Transverse colon (tissue), 4 donors: ENCODE measurements at regions not wholly inside any gene's neighbourhood (a gene's known extent, or its start where the extent isn't known, plus 50 kb on each side); places are given as distances from the start of the nearest gene placed in this dataset.

Source experiments
- DNase-seq: peaks from one replicate; pipeline ENCODE4 v3.0.0-alpha.2; 2019
- H3K27ac ChIP-seq, 4 donors: fragments of 200-600 bp; sonication (generic); 2 replicates each; pipeline ENCODE4 v1.5.1; 2016 to 2018; ENCODE audit warnings: inconsistent platforms in 4 of 4
- H3K27me3 ChIP-seq: fragments of 200-600 bp; sonication (generic); 2 replicates; pipeline ENCODE4 v1.5.1; 2017; ENCODE audit warnings: inconsistent platforms
- H3K36me3 ChIP-seq, 4 donors: fragments of 200-600 bp; sonication (generic); 2 replicates each; pipeline ENCODE4 v1.5.1; 2017 to 2019; ENCODE audit warnings: inconsistent platforms in 4 of 4
- H3K4me1 ChIP-seq, 4 donors: fragments of 200-600 bp; sonication (generic); 2 replicates each; pipeline ENCODE4 v1.5.1; 2017 to 2020; ENCODE audit warnings: inconsistent platforms in 4 of 4
- H3K4me3 ChIP-seq, 4 donors: fragments of 200-600 bp; sonication (generic); 1 replicate in 1 of 4; 2 replicates in 3 of 4; pipeline versions ENCODE4 v1.5.1 to v1.6.1; 2017 to 2019; ENCODE audit warnings: inconsistent platforms in 4 of 4
- H3K9me3 ChIP-seq, 2 donors: fragments of 200-600 bp; sonication (generic); 2 replicates each; pipeline ENCODE4 v1.5.1; 2017 to 2019; ENCODE audit warnings: inconsistent platforms in 2 of 2
- CTCF ChIP-seq, 5 experiments: fragments of 200-600 bp in 3 of 5; fragments of 450-650 bp in 2 of 5; sonication (generic) in 3 of 5; IDR thresholded peaks; 1 replicate in 2 of 5; 2 replicates in 3 of 5; pipeline ENCODE4 v1.5.1; 2016 to 2017; ENCODE audit warnings: antibody characterized with exemption in 5 of 5, inconsistent platforms in 3 of 5, mild to moderate bottlenecking in 2 of 5, moderate library complexity in 1 of 5
- EP300 ChIP-seq: sonication (generic); formaldehyde crosslinking; IDR thresholded peaks from one replicate; pipeline ENCODE4 v1.6.1; 2017; ENCODE audit warnings: antibody characterized with exemption, low read depth
- POLR2A ChIP-seq: fragments of 450-650 bp; IDR thresholded peaks from one replicate; pipeline ENCODE4 v1.6.1; 2016; ENCODE audit warnings: antibody characterized with exemption, mild to moderate bottlenecking, moderate library complexity
- POLR2AphosphoS5 ChIP-seq, 3 donors: sonication (generic); formaldehyde crosslinking; IDR thresholded peaks; one replicate each; pipeline ENCODE4 v1.6.1; 2016; ENCODE audit warnings: antibody characterized with exemption in 3 of 3
- WGBS, 2 donors: methylation state at CpG; one replicate each; pipeline ENCODE4 v1.1.5; 2018; ENCODE audit warnings: low coverage in 1 of 2; 5-methylcytosine and 5-hydroxymethylcytosine counted together
- in situ Hi-C, 4 donors: fragments of 200-750 bp; cut with MboI; loops; one replicate each; pipeline versions ENCODE4 v1.15.0 to v1.15.1; 2017; ENCODE audit warnings: low sequenced_read_pairs in 3 of 4, low pct_ligation_motif_present in 1 of 4, low pct_unique_long_range_greater_than_20kb in 1 of 4
- intact Hi-C: fragments of 100-400 bp; cut with DNase I; formaldehyde crosslinking; loops from one replicate; pipeline ENCODE4 v1.15.1; 2023; ENCODE audit warnings: low total_unique reads

GRCh38 chr20:4472906-4473305 is 213.3 kb upstream of the PRNP start:
- Histone ChIP-seq H3K27ac (no peak overlapping the region), H3K4me1 (no peaks in the 10 kb centered on the region), H3K36me3 (no peaks in the 10 kb centered on the region), H3K27me3 (no peaks in the 10 kb centered on the region), H3K9me3 (no peaks in the 10 kb centered on the region), H3K4me3 (no peak overlapping the region)
- intact Hi-C loops, result no loop called here
- in situ Hi-C loops, result no loop called here
- TF ChIP-seq EP300 (no peak), POLR2AphosphoS5 (IDR thresholded peaks at IDR 0.05) (no peak), CTCF (IDR thresholded peaks at IDR 0.05) (no peak), POLR2A (no peak)
- 76 to 100% methylated on average over 1 to 2 of the region's 2 CpGs for WGBS, 2 donors
- DNase-seq, result no peak

DNA sequence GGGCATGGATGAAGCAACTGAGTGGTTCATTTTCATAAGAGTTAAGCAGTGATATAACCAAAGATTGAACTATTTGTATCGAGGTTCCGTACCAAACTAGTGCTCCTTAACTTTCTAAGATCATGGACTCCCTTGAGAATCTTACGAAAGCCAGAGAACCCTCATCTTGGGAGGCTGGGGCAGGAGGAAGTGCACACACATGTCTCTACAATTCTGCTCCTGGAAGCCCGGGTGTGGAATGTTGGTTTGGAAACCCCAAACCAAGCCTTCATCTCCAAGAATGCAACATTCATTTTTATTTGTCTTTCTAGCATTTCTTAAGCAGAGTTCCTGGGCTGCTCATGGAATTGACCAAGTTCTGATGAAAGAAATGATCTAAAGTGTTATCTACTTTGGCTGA is 215.0 kb upstream of the PRNP start:
- Histone ChIP-seq H3K36me3 (no peaks in the 10 kb centered on the region), H3K27ac (no peak overlapping the region), H3K4me3 (no peak overlapping the region), H3K4me1 (no peaks in the 10 kb centered on the region), H3K27me3 (no peaks in the 10 kb centered on the region), H3K9me3 (no peaks in the 10 kb centered on the region)
- WGBS, 2 donors, result 86% methylated on average over 4 of the region's 4 CpGs; no CpG with 5 or more reads in 1 of the 2 donors
- TF ChIP-seq POLR2A, result no peak
- in situ Hi-C loops, result no loop called here
- DNase-seq, result no peak
- intact Hi-C loops, result no loop called here

- Histone ChIP-seq H3K4me3 (no peak overlapping the region), H3K27ac (no peak overlapping the region), H3K4me1 (no peaks in the 10 kb centered on the region), H3K36me3 (no peaks in the 10 kb centered on the region), H3K9me3 (no peaks in the 10 kb centered on the region), H3K27me3 (no peaks in the 10 kb centered on the region)
- DNase-seq, result no peak
- in situ Hi-C loops (no loop called here), intact Hi-C loops (no loop called here)
- no peak for TF ChIP-seq EP300
- peak in 1 of 3 donors; percentile 19 for TF ChIP-seq POLR2AphosphoS5 (IDR thresholded peaks at IDR 0.05)
- 31 to 44% methylated on average over 3 of the region's 3 CpGs for WGBS, 2 donors
These were observed 215.9 kb upstream of the PRNP start for GRCh38 chr20:4470375-4470774.

DNA sequence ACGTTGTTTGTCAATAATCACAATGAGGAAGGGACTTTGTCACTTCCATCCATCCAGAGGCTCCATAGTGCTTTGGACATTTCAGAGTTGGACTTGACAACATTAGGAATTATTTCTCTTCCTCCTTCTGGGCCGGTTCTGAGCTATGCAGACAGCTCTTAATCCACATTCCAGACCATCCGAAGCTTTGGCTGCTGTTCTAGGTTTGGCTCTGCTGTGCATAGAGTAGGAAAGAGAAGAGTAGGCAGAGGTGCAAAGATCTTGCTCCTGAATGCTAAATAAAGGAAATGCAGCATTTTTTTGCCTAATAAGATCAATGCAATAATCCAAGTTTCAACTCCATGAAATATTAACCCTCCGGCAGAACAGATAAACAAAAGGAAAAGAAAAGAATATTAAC is 216.3 kb upstream of the PRNP start:
- in situ Hi-C loops (no loop called here), intact Hi-C loops (no loop called here)
- no peak for DNase-seq
- Histone ChIP-seq H3K27me3 (no peaks in the 10 kb centered on the region), H3K36me3 (no peaks in the 10 kb centered on the region), H3K27ac (no peak overlapping the region), H3K9me3 (no peaks in the 10 kb centered on the region), H3K4me1 (no peaks in the 10 kb centered on the region), H3K4me3 (no peak overlapping the region)
- TF ChIP-seq POLR2A, result no peak
- 37 to 61% methylated on average over 3 to 4 of the region's 4 CpGs for WGBS, 2 donors

DNA sequence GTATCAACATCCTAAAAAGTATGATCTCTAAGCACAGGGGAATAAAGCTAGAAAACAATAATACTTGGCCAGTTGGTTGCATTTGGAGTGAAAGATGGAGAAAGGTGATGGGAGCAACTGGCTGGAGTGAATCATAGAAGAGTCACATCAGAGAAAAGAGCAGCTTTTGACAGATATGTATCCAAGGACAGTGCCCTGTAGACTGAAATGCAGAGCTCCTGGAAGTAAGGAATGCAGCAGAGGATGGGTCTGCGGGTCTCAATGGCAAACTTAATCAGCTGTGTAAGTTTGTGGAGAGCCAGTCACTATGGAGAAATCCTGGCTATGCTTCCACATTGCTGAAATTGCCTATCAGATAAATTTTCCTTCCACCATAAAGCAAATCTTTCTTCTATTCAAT is 218.1 kb upstream of the PRNP start:
- H3K27me3 ChIP-seq, result no peaks in the 10 kb centered on the region
- H3K4me3 ChIP-seq, result no peak overlapping the region
- DNase-seq, result no peak
- no peaks in the 10 kb centered on the region for H3K36me3 ChIP-seq
- no peaks in the 10 kb centered on the region for H3K4me1 ChIP-seq
- H3K27ac ChIP-seq, result no peak overlapping the region
- no peak for TF ChIP-seq POLR2AphosphoS5 (IDR thresholded peaks at IDR 0.05)
- TF ChIP-seq POLR2A, result no peak
- TF ChIP-seq EP300, result no peak
- TF ChIP-seq CTCF (IDR thresholded peaks at IDR 0.05), result no peak
- 71% methylated on average over 1 of the region's 1 CpG; no CpG with 5 or more reads in 1 of the 2 donors for WGBS, 2 donors
- in situ Hi-C loops (no loop called here), intact Hi-C loops (no loop called here)
- no peaks in the 10 kb centered on the region for H3K9me3 ChIP-seq

GRCh38 chr20:4465855-4466545 is 216.9 kb upstream of the ADRA1D start:
- Histone ChIP-seq H3K36me3 (no peaks in the 10 kb centered on the region), H3K4me1 (no peaks in the 10 kb centered on the region), H3K27ac (no peak overlapping the region), H3K9me3 (no peaks in the 10 kb centered on the region), H3K27me3 (no peaks in the 10 kb centered on the region), H3K4me3 (no peak overlapping the region)
- DNase-seq, result no peak
- intact Hi-C loops, result no loop called here
- in situ Hi-C loops, result no loop called here
- TF ChIP-seq CTCF (IDR thresholded peaks at IDR 0.05) (no peak), EP300 (no peak), POLR2A (no peak), POLR2AphosphoS5 (IDR thresholded peaks at IDR 0.05) (no peak)
- WGBS, 2 donors, result 55 to 71% methylated on average over 3 to 4 of the region's 4 CpGs
